ENCODE measurements at regions not wholly inside any gene's neighbourhood (a gene's known extent, or its start where the extent isn't known, plus 50 kb on each side); places are given as distances from the start of the nearest gene placed in this dataset.

DNA sequence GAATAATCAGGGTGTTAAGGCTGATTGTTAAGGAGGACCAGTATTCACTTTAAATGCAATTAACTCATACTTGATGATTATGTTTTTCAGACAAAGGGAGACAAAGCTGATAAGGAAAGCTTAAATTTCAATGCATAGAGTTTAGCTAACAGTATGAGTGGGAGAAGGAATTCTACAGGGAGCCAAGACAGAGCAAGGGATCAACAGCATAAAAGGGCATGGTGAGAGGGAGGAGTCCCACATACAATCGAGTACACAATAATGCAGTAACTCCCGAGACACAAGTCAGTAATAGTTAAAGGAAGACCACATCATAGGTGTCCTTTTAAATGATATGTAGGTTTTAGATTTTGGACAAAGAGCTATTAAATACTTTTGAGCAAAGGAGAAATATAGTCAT, 191.7 kb upstream of the PTPRD start:
- TF ChIP-seq POLR2AphosphoS5 (IDR thresholded peaks at IDR 0.05; ENCODE audit: low read depth, low read length), result no peak
- TF ChIP-seq SIN3A (IDR thresholded peaks at IDR 0.05; ENCODE audit: borderline replicate concordance, insufficient read depth, low read depth, low read length), result no peak
- TF ChIP-seq, protein P1, sequence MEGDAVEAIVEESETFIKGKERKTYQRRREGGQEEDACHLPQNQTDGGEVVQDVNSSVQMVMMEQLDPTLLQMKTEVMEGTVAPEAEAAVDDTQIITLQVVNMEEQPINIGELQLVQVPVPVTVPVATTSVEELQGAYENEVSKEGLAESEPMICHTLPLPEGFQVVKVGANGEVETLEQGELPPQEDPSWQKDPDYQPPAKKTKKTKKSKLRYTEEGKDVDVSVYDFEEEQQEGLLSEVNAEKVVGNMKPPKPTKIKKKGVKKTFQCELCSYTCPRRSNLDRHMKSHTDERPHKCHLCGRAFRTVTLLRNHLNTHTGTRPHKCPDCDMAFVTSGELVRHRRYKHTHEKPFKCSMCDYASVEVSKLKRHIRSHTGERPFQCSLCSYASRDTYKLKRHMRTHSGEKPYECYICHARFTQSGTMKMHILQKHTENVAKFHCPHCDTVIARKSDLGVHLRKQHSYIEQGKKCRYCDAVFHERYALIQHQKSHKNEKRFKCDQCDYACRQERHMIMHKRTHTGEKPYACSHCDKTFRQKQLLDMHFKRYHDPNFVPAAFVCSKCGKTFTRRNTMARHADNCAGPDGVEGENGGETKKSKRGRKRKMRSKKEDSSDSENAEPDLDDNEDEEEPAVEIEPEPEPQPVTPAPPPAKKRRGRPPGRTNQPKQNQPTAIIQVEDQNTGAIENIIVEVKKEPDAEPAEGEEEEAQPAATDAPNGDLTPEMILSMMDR (IDR thresholded peaks at IDR 0.05), result no peak
- TF ChIP-seq TCF7L2 (IDR thresholded peaks at IDR 0.05; ENCODE audit: low read depth, low read length), result no peak
- TF ChIP-seq, protein P2, sequence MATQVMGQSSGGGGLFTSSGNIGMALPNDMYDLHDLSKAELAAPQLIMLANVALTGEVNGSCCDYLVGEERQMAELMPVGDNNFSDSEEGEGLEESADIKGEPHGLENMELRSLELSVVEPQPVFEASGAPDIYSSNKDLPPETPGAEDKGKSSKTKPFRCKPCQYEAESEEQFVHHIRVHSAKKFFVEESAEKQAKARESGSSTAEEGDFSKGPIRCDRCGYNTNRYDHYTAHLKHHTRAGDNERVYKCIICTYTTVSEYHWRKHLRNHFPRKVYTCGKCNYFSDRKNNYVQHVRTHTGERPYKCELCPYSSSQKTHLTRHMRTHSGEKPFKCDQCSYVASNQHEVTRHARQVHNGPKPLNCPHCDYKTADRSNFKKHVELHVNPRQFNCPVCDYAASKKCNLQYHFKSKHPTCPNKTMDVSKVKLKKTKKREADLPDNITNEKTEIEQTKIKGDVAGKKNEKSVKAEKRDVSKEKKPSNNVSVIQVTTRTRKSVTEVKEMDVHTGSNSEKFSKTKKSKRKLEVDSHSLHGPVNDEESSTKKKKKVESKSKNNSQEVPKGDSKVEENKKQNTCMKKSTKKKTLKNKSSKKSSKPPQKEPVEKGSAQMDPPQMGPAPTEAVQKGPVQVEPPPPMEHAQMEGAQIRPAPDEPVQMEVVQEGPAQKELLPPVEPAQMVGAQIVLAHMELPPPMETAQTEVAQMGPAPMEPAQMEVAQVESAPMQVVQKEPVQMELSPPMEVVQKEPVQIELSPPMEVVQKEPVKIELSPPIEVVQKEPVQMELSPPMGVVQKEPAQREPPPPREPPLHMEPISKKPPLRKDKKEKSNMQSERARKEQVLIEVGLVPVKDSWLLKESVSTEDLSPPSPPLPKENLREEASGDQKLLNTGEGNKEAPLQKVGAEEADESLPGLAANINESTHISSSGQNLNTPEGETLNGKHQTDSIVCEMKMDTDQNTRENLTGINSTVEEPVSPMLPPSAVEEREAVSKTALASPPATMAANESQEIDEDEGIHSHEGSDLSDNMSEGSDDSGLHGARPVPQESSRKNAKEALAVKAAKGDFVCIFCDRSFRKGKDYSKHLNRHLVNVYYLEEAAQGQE (IDR thresholded peaks at IDR 0.05; ENCODE audit: insufficient read depth in 1 of 2, low read depth in 2 of 2, low read length in 1 of 2), result no peak
- no peak overlapping the region for H3K4me3 ChIP-seq (ENCODE audit: low read depth in 2 of 2, low read length in 2 of 2)
- intact Hi-C loops (cut with micrococcal nuclease; ENCODE audit: unreplicated experiment), result no loop called here
- ChIA-PET POLR2A (no interaction called here), CTCF (no interaction called here)
- ATAC-seq (no peak), DNase-seq (ENCODE audit: low read depth, low spot score) (no peak)
- H3K27ac ChIP-seq (ENCODE audit: low read length), result no peak overlapping the region
- H3K27me3 ChIP-seq (ENCODE audit: control insufficient read depth, insufficient read depth, low read length), result no peaks in the 10 kb centered on the region
- in situ Hi-C loops (cut with HindIII; ENCODE audit: low pct_unique_long_range_greater_than_20kb, low sequenced_read_pairs), result no loop called here
- BruUV-seq (replicated peaks), result no TSS peak
- no peaks in the 10 kb centered on the region for H3K36me3 ChIP-seq (ENCODE audit: control insufficient read depth, insufficient read depth, low read length)
- H3K9me3 ChIP-seq (ENCODE audit: control insufficient read depth, insufficient read depth, low read depth, low read length), result no peaks in the 10 kb centered on the region
- no peaks in the 10 kb centered on the region for H3K4me1 ChIP-seq (ENCODE audit: control insufficient read depth, insufficient read depth, low read length)

DNA sequence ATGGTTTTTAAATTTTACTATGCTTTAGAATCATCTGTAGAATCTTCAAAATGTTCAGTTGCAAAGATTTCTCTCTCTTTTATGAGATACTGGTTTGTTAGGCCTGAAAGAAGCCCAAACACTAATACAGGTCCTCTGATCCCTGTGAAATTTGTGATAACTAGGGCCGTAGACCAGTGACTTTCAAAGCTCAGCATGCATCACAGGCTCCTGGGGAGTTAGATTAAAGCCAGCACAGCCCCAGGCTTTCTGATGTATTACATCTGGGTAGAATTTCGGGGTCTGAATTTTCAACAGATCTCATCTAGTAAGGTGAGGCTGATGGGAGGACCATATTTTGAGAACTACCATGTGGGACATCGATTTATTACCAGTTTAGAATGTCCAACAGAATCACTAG, 194.1 kb upstream of the PTPRD start:
- intact Hi-C loops (cut with micrococcal nuclease; ENCODE audit: unreplicated experiment), result no loop called here
- no peaks in the 10 kb centered on the region for H3K4me1 ChIP-seq (ENCODE audit: control insufficient read depth, insufficient read depth, low read length)
- in situ Hi-C loops (cut with HindIII; ENCODE audit: low pct_unique_long_range_greater_than_20kb, low sequenced_read_pairs), result no loop called here
- ChIA-PET CTCF (no interaction called here), POLR2A (no interaction called here)
- BruUV-seq (replicated peaks), result no TSS peak
- no peak overlapping the region for H3K4me3 ChIP-seq (ENCODE audit: low read depth in 2 of 2, low read length in 2 of 2)
- H3K36me3 ChIP-seq (ENCODE audit: control insufficient read depth, insufficient read depth, low read length), result no peaks in the 10 kb centered on the region
- no peaks in the 10 kb centered on the region for H3K27me3 ChIP-seq (ENCODE audit: control insufficient read depth, insufficient read depth, low read length)
- TF ChIP-seq, protein P2 (IDR thresholded peaks at IDR 0.05; ENCODE audit: insufficient read depth in 1 of 2, low read depth in 2 of 2, low read length in 1 of 2), result no peak
- no peak for TF ChIP-seq SIN3A (IDR thresholded peaks at IDR 0.05; ENCODE audit: borderline replicate concordance, insufficient read depth, low read depth, low read length)
- TF ChIP-seq, protein P1 (IDR thresholded peaks at IDR 0.05), result no peak
- no peak for TF ChIP-seq TCF7L2 (IDR thresholded peaks at IDR 0.05; ENCODE audit: low read depth, low read length)
- no peak for TF ChIP-seq POLR2AphosphoS5 (IDR thresholded peaks at IDR 0.05; ENCODE audit: low read depth, low read length)
- DNase-seq (ENCODE audit: low read depth, low spot score), result no peak
- ATAC-seq, result no peak
- no peaks in the 10 kb centered on the region for H3K9me3 ChIP-seq (ENCODE audit: control insufficient read depth, insufficient read depth, low read depth, low read length)
- no peak overlapping the region for H3K27ac ChIP-seq (ENCODE audit: low read length)

Measured in Panc1 (cell line).